ENCODE measurements at regions not wholly inside any gene's neighbourhood (a gene's known extent, or its start where the extent isn't known, plus 50 kb on each side); places are given as distances from the start of the nearest gene placed in this dataset.

- no peak overlapping the region for H3K4me3 ChIP-seq (ENCODE audit: low read length)
- H3K4me2 ChIP-seq (ENCODE audit: low read depth, low read length): no peak overlapping the region
- H3K9ac ChIP-seq (ENCODE audit: low read length): no peak overlapping the region
Measured at GRCh38 chr12:16901946-16902345, 296.0 kb upstream of the LMO3 start.

DNA sequence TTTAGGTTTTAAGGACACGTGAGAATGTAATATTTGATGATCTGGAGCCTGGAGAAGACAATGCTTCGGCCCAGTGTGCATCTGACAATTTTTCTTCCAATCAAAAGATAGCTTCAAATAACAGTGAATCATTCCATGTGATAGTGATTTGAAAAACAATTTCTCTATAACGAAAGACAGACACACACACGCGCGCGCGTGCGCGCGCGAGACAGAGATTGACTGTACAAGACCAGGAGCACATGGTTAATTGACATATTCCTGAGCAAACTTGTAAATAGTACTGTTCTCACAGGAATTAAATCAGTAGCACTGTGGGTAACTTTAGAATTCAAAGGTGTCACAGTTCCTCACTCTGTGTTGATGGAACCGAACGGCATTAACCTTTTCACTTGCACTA, 287.5 kb upstream of the LMO3 start:
- TF ChIP-seq CTCF (IDR thresholded peaks at IDR 0.05; ENCODE audit: low read length) (no peak), EZH2 (optimal IDR thresholded peaks at IDR 0.05; ENCODE audit: low read depth, low read length) (no peak), EZH2phosphoT487 (IDR thresholded peaks at IDR 0.05; ENCODE audit: low read length) (no peak)
- DNase-seq: no peak
- Histone ChIP-seq H4K20me1 (ENCODE audit: insufficient read depth, low read length) (no peaks in the 10 kb centered on the region), H3K27me3 (replicated peaks; ENCODE audit: insufficient read depth, low read length) (no peaks in the 10 kb centered on the region), H3K4me1 (ENCODE audit: low read length) (no peaks in the 10 kb centered on the region), H3K9ac (ENCODE audit: low read length) (no peak overlapping the region), H3F3A (ENCODE audit: insufficient read depth, low read length) (no peaks in the 10 kb centered on the region), H3K27ac (ENCODE audit: low read length) (no peak overlapping the region), H3K9me3 (replicated peaks; ENCODE audit: insufficient read depth, low read length) (no peaks in the 10 kb centered on the region), H3K79me2 (ENCODE audit: low read length) (no peaks in the 10 kb centered on the region), H3K4me2 (ENCODE audit: low read depth, low read length) (no peak overlapping the region), H3K9me2 (replicated peaks; ENCODE audit: insufficient read depth, low read length) (no peaks in the 10 kb centered on the region), H3K36me3 (replicated peaks; ENCODE audit: insufficient read depth, low read length) (no peaks in the 10 kb centered on the region), H2AFZ (ENCODE audit: low read length) (no peak overlapping the region), H3K4me3 (ENCODE audit: low read length) (no peak overlapping the region)

More at GRCh38 chr12:16901946-16902345, 296.0 kb upstream of the LMO3 start:
- H3K36me3 ChIP-seq (replicated peaks; ENCODE audit: insufficient read depth, low read length): no peaks in the 10 kb centered on the region
- H3K9me2 ChIP-seq (replicated peaks; ENCODE audit: insufficient read depth, low read length): no peaks in the 10 kb centered on the region
- no peak overlapping the region for H2AFZ ChIP-seq (ENCODE audit: low read length)
- H3F3A ChIP-seq (ENCODE audit: insufficient read depth, low read length): no peaks in the 10 kb centered on the region
- no peaks in the 10 kb centered on the region for H3K4me1 ChIP-seq (ENCODE audit: low read length)
- DNase-seq: no peak
- H3K79me2 ChIP-seq (ENCODE audit: low read length): no peaks in the 10 kb centered on the region
- no peaks in the 10 kb centered on the region for H3K9me3 ChIP-seq (replicated peaks; ENCODE audit: insufficient read depth, low read length)
- no peak overlapping the region for H3K27ac ChIP-seq (ENCODE audit: low read length)
- no peak for TF ChIP-seq EZH2phosphoT487 (IDR thresholded peaks at IDR 0.05; ENCODE audit: low read length)
- no peak for TF ChIP-seq EZH2 (optimal IDR thresholded peaks at IDR 0.05; ENCODE audit: low read depth, low read length)
- no peaks in the 10 kb centered on the region for H3K27me3 ChIP-seq (replicated peaks; ENCODE audit: insufficient read depth, low read length)
- no peaks in the 10 kb centered on the region for H4K20me1 ChIP-seq (ENCODE audit: insufficient read depth, low read length)

DNA sequence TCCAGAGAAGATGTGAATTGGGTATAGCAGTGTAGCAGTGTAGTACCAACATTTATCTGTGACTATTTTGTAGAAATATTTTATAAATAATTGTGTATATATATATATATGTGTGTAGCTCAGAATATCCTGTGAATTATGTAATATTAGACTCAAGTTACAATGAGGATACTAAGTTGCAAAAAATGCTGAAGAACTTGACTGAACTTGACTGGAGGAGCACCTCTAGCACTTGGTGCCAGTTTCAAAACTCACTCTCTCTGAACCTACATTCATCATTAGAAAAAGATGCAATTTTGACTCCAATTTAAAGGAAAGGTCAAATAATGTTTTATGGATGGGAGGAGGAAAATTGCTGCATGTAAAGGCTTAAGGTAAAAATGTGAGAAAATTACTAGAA, 285.7 kb upstream of the LMO3 start:
- Histone ChIP-seq H4K20me1 (ENCODE audit: insufficient read depth, low read length) (no peaks in the 10 kb centered on the region), H3K79me2 (ENCODE audit: low read length) (no peaks in the 10 kb centered on the region), H2AFZ (ENCODE audit: low read length) (no peak overlapping the region), H3K36me3 (replicated peaks; ENCODE audit: insufficient read depth, low read length) (no peaks in the 10 kb centered on the region), H3K9me2 (replicated peaks; ENCODE audit: insufficient read depth, low read length) (no peaks in the 10 kb centered on the region), H3K9me3 (replicated peaks; ENCODE audit: insufficient read depth, low read length) (no peaks in the 10 kb centered on the region), H3K4me3 (ENCODE audit: low read length) (no peak overlapping the region), H3K27me3 (replicated peaks; ENCODE audit: insufficient read depth, low read length) (no peaks in the 10 kb centered on the region), H3K27ac (ENCODE audit: low read length) (no peak overlapping the region), H3K4me1 (ENCODE audit: low read length) (no peaks in the 10 kb centered on the region), H3K9ac (ENCODE audit: low read length) (no peak overlapping the region), H3K4me2 (ENCODE audit: low read depth, low read length) (no peak overlapping the region), H3F3A (ENCODE audit: insufficient read depth, low read length) (no peaks in the 10 kb centered on the region)
- TF ChIP-seq EZH2 (optimal IDR thresholded peaks at IDR 0.05; ENCODE audit: low read depth, low read length) (no peak), CTCF (IDR thresholded peaks at IDR 0.05; ENCODE audit: low read length) (no peak), EZH2phosphoT487 (IDR thresholded peaks at IDR 0.05; ENCODE audit: low read length) (no peak)
- no peak for DNase-seq

GRCh38 chr12:16884819-16885218, 278.9 kb upstream of the LMO3 start:
- H3K9ac ChIP-seq (ENCODE audit: low read length): no peak overlapping the region
- no peaks in the 10 kb centered on the region for H3K9me3 ChIP-seq (replicated peaks; ENCODE audit: insufficient read depth, low read length)
- TF ChIP-seq EZH2 (optimal IDR thresholded peaks at IDR 0.05; ENCODE audit: low read depth, low read length) (no peak), CTCF (IDR thresholded peaks at IDR 0.05; ENCODE audit: low read length) (no peak), EZH2phosphoT487 (IDR thresholded peaks at IDR 0.05; ENCODE audit: low read length) (no peak)
- DNase-seq: no peak
- H4K20me1 ChIP-seq (ENCODE audit: insufficient read depth, low read length): no peaks in the 10 kb centered on the region
- no peaks in the 10 kb centered on the region for H3F3A ChIP-seq (ENCODE audit: insufficient read depth, low read length)
- no peak overlapping the region for H2AFZ ChIP-seq (ENCODE audit: low read length)
- no peaks in the 10 kb centered on the region for H3K27me3 ChIP-seq (replicated peaks; ENCODE audit: insufficient read depth, low read length)
- no peak overlapping the region for H3K4me2 ChIP-seq (ENCODE audit: low read depth, low read length)
- no peaks in the 10 kb centered on the region for H3K9me2 ChIP-seq (replicated peaks; ENCODE audit: insufficient read depth, low read length)
- no peak overlapping the region for H3K4me3 ChIP-seq (ENCODE audit: low read length)
- H3K36me3 ChIP-seq (replicated peaks; ENCODE audit: insufficient read depth, low read length): no peaks in the 10 kb centered on the region
- no peaks in the 10 kb centered on the region for H3K4me1 ChIP-seq (ENCODE audit: low read length)
- H3K27ac ChIP-seq (ENCODE audit: low read length): no peak overlapping the region
- H3K79me2 ChIP-seq (ENCODE audit: low read length): no peaks in the 10 kb centered on the region

All from MM.1S (cell line).